ENCODE measurements at regions not wholly inside any gene's neighbourhood (a gene's known extent, or its start where the extent isn't known, plus 50 kb on each side); places are given as distances from the start of the nearest gene placed in this dataset.

- intact Hi-C loops (cut with micrococcal nuclease) = no loop called here
Measured at GRCh38 chr13:104034891-104035290, 968.7 kb upstream of the SLC10A2 start.

DNA sequence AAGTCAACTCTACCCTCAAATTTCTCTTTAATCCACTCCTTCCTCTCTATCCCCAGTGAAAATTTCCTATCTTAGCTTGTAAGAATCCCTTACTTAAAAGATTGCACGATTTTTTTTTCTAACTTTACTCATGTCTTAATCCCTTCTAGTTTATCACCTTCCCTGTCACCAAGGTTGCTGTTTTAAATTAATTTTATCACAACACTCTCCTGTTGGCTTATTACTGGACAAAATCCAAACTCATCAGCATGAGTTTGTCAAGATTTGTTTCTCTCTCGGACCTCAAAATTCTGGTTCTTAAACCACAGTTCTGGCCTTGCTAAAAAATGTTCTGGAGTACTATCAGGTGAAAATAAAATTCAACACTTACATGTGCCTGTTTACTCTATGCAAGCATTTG is 959.1 kb upstream of the SLC10A2 start:
- intact Hi-C loops (cut with micrococcal nuclease) = no loop called here

DNA sequence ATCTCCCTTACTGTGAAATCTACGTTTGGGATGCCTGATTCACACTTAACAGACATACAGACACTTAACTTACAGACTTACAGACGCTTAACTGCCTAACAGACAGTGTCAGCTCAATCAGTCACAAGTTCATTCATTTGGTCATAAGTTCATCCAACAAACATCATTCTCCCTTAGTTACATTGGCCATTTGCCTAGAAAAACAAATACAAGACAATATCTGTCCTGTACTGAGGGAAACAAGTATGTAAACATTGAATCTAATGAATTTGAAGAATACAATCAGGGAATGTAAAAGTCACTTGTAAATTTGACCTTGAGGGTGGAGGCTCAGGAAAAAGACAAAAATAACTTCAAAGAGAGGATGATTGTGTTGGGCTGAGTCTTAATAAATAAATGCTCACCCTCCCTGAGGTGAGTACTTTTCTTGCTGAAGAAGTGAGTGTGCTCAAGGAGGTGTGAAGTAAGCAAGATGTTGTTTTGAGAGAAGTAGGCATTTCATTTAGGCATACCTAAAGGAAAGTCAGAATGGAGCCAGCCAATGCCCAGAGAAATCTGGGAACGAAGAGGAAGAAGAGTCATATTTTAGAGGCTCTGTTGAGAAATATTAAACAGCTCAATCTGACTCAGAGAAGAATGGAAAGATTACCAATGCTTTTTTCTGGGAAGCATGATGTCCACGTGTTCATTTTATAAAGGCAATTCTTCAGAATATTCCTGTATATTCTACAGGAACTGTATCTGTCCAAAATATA is 958.4 kb upstream of the SLC10A2 start:
- intact Hi-C loops (cut with micrococcal nuclease) = no loop called here

DNA sequence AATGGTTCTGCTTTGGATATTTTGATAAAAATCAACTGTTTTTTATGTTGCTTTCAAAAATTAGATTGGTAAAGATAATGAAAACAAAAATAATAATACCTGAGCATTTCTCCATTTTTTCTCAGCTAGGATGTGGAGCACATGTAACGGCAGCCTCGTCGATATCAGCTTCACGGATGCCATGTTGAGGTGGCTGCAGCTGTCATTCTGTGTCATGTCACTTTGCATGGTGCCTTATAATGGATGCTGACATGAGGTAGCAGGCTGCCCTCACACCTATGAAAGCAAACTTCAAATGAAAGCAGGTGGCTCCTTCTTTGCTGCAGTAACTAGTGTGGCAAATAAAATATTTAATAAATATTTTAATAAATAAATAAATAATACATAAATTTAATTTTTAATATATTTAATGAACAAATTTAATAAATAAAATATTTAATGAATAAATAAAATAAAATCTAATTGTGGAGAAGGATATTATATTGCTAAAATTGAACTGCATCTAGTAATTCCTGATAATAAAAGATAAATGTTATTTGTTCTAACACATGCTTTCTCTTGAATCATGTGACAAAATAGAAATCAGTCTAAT is 955.7 kb upstream of the SLC10A2 start:
- intact Hi-C loops (cut with micrococcal nuclease) = no loop called here

GRCh38 chr13:104017317-104017716 is 951.1 kb upstream of the SLC10A2 start:
- intact Hi-C loops (cut with micrococcal nuclease) = no loop called here

GRCh38 chr13:104015646-104016396 is 949.6 kb upstream of the SLC10A2 start:
- intact Hi-C loops (cut with micrococcal nuclease) = no loop called here

- intact Hi-C loops (cut with micrococcal nuclease) = no loop called here
Measured at GRCh38 chr13:104014803-104015645, 948.8 kb upstream of the SLC10A2 start.

- intact Hi-C loops (cut with micrococcal nuclease) = no loop called here
Measured at GRCh38 chr13:104011505-104012241, 945.5 kb upstream of the SLC10A2 start.

GRCh38 chr13:104008541-104009435 is 942.6 kb upstream of the SLC10A2 start:
- intact Hi-C loops (cut with micrococcal nuclease) = no loop called here

- intact Hi-C loops (cut with micrococcal nuclease) = no loop called here
Measured at GRCh38 chr13:104008075-104008474, 941.9 kb upstream of the SLC10A2 start.

- intact Hi-C loops (cut with micrococcal nuclease) = no loop called here
Measured at GRCh38 chr13:104006625-104007075, 940.4 kb upstream of the SLC10A2 start.

DNA sequence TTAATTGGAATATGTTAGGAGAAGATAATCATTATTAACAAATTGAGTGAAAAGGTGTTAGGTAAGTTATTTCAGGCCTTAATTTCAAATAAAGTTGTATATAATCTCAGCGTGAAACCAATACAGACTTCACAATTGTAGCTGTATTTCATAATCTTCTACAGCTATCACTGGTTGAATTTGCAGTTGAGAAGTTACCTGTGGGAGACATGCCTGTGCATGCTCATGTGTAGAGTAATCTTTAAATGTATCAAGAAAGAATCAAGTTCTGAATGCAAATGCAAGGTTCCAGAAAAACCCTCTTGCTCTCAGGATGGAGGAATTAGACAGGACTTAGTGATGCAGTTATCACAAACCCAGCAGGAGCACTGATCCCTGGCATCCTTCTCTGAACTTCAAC is 938.4 kb upstream of the SLC10A2 start:
- intact Hi-C loops (cut with micrococcal nuclease) = no loop called here

DNA sequence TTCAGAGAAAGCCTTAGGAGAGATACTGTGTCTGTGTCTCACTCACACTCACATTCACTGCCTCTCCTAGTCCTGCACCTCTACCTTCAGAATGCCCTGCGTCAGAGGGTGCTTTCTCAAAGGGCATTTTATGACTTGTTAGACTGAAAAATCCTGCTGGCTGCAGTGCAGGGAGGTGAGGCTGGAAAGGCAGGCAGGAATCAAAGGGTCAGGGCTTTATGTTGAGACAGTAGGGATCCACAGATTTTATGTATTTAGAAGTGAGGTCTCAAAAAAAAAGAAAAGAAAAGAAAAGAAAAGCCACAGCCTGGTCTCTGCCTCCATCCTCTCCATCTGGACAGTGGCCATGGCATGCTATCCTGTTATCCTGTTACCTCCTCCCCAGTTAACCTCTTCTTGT is 936.0 kb upstream of the SLC10A2 start:
- intact Hi-C loops (cut with micrococcal nuclease) = no loop called here

DNA sequence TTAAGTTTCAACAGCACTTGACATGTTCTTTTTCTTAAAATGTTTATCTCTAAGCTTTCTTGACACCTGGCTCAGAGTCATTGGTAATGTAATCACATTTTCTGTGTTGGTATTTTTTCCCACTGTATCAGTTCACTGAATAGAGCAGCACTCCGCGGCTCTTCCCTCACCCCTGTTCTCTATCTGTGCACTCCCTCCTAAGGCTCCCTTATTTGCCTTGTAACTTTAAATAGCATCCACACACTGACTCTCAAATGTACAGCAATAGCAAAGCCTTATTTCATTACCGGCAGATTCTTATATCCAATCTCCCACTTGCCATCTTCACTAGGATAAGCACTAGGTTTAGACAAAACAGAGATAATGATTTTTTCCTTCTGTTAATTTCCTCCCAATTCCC is 935.5 kb upstream of the SLC10A2 start:
- intact Hi-C loops (cut with micrococcal nuclease) = no loop called here

- intact Hi-C loops (cut with micrococcal nuclease) = no loop called here
Measured at GRCh38 chr13:103996733-103997132, 930.5 kb upstream of the SLC10A2 start.

- intact Hi-C loops (cut with micrococcal nuclease) = no loop called here
Measured at GRCh38 chr13:103983948-103984347, 917.7 kb upstream of the SLC10A2 start.

- intact Hi-C loops (cut with micrococcal nuclease) = no loop called here
Measured at GRCh38 chr13:103976371-103976770, 910.2 kb upstream of the SLC10A2 start.

DNA sequence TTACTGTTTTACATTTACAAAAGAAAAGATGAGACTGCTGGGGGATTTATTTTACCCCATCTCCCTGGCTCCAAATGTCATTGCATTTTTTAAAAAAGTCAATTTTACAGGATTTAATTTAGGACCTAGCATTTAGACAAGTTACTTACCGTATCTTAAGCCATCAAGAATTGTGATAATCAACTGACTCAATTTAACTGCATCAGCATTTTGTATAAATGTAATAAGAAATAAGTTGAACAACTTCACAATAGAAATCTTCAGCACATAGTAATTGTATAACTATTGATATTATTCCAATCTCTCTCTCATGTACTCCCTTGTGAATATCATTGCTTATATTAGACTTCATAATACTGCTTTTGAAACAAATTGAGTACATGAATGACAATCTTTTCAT is 907.5 kb upstream of the SLC10A2 start:
- intact Hi-C loops (cut with micrococcal nuclease) = no loop called here

DNA sequence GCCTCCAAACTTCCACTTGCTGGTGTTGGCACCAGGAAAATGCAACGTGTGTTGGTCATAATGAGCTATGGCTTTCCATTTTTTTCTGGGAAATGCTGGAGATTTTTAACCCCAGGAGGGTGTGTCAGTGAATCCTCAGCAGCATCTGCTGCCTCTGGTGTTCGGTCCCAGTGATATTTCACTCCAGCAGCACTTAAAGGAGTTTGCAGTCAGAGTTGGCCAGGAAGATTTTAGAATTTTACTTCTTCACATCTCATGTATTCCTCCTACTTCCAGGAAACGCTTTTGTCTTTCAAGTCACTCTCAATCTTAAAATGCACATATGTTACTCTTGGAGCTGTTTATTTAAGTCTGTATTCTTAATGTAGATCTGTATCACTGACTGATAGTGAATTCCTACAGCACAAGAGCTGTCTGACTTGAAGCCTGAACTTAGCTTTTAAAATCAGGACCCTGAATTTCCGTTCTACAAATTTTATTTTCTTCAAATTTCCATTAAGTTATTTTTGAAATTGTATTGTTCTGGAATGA is 903.4 kb upstream of the SLC10A2 start:
- intact Hi-C loops (cut with micrococcal nuclease) = no loop called here
